ENCODE measurements at regions not wholly inside any gene's neighbourhood (a gene's known extent, or its start where the extent isn't known, plus 50 kb on each side); places are given as distances from the start of the nearest gene placed in this dataset.

DNA sequence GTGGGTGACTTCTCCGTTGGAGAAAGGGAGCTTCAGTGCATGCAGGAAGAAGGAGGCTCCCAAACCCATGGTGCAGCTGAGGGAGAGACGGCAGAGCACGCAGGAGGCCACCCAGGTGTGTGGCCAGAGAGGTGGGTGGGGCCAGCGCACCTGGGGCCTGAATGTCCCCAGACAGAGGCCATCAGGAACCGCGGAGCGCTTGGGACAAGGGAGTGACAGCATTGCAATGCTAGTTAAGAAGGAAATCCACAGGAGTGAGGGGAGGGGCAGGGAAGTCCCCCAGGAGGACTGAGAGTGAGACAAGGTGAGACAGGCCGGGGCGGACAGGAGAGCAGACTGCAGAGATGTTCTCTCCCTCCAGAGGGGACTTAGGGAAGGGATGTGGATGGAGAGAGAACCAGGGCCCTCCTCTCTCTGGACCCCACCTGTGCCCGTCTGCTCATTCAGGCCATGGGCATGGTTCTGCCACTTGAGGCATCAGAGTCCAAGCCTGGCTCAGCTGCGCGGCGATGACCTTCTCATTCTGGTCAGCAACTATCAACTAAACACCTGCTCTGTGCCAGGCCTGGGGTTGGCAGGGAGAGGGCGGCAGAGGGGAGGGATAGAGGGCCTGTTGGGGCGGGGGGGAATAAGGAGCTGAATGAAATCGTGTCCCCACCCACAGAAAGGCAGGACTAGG is 69.4 kb upstream of the COL13A1 start:
- Histone ChIP-seq H3K4me1 (ENCODE audit: control insufficient read depth, insufficient read depth, low read length) (no peaks in the 10 kb centered on the region), H3K27ac (ENCODE audit: low read length) (no peak overlapping the region), H3K9me3 (ENCODE audit: control insufficient read depth, insufficient read depth, low read depth, low read length) (no peaks in the 10 kb centered on the region), H3K4me3 (ENCODE audit: low read depth in 2 of 2, low read length in 2 of 2) (no peak overlapping the region), H3K36me3 (ENCODE audit: control insufficient read depth, insufficient read depth, low read length) (no peaks in the 10 kb centered on the region), H3K27me3 (ENCODE audit: control insufficient read depth, insufficient read depth, low read length) (no peaks in the 10 kb centered on the region)
- DNase-seq (ENCODE audit: low read depth, low spot score) (no peak), ATAC-seq (no peak)
- intact Hi-C loops (cut with micrococcal nuclease; ENCODE audit: unreplicated experiment): no loop called here
- in situ Hi-C loops (cut with HindIII; ENCODE audit: low pct_unique_long_range_greater_than_20kb, low sequenced_read_pairs): no loop called here
- ChIA-PET POLR2A (no interaction called here), CTCF (no interaction called here)
- TF ChIP-seq, protein P1, sequence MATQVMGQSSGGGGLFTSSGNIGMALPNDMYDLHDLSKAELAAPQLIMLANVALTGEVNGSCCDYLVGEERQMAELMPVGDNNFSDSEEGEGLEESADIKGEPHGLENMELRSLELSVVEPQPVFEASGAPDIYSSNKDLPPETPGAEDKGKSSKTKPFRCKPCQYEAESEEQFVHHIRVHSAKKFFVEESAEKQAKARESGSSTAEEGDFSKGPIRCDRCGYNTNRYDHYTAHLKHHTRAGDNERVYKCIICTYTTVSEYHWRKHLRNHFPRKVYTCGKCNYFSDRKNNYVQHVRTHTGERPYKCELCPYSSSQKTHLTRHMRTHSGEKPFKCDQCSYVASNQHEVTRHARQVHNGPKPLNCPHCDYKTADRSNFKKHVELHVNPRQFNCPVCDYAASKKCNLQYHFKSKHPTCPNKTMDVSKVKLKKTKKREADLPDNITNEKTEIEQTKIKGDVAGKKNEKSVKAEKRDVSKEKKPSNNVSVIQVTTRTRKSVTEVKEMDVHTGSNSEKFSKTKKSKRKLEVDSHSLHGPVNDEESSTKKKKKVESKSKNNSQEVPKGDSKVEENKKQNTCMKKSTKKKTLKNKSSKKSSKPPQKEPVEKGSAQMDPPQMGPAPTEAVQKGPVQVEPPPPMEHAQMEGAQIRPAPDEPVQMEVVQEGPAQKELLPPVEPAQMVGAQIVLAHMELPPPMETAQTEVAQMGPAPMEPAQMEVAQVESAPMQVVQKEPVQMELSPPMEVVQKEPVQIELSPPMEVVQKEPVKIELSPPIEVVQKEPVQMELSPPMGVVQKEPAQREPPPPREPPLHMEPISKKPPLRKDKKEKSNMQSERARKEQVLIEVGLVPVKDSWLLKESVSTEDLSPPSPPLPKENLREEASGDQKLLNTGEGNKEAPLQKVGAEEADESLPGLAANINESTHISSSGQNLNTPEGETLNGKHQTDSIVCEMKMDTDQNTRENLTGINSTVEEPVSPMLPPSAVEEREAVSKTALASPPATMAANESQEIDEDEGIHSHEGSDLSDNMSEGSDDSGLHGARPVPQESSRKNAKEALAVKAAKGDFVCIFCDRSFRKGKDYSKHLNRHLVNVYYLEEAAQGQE (IDR thresholded peaks at IDR 0.05; ENCODE audit: insufficient read depth in 1 of 2, low read depth in 2 of 2, low read length in 1 of 2): no peak
- TF ChIP-seq, protein P2, sequence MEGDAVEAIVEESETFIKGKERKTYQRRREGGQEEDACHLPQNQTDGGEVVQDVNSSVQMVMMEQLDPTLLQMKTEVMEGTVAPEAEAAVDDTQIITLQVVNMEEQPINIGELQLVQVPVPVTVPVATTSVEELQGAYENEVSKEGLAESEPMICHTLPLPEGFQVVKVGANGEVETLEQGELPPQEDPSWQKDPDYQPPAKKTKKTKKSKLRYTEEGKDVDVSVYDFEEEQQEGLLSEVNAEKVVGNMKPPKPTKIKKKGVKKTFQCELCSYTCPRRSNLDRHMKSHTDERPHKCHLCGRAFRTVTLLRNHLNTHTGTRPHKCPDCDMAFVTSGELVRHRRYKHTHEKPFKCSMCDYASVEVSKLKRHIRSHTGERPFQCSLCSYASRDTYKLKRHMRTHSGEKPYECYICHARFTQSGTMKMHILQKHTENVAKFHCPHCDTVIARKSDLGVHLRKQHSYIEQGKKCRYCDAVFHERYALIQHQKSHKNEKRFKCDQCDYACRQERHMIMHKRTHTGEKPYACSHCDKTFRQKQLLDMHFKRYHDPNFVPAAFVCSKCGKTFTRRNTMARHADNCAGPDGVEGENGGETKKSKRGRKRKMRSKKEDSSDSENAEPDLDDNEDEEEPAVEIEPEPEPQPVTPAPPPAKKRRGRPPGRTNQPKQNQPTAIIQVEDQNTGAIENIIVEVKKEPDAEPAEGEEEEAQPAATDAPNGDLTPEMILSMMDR (IDR thresholded peaks at IDR 0.05): no peak
- TF ChIP-seq POLR2AphosphoS5 (IDR thresholded peaks at IDR 0.05; ENCODE audit: low read depth, low read length): no peak
- no peak for TF ChIP-seq SIN3A (IDR thresholded peaks at IDR 0.05; ENCODE audit: borderline replicate concordance, insufficient read depth, low read depth, low read length)
- TF ChIP-seq TCF7L2 (IDR thresholded peaks at IDR 0.05; ENCODE audit: low read depth, low read length): no peak
- no TSS peak for BruUV-seq (replicated peaks)

DNA sequence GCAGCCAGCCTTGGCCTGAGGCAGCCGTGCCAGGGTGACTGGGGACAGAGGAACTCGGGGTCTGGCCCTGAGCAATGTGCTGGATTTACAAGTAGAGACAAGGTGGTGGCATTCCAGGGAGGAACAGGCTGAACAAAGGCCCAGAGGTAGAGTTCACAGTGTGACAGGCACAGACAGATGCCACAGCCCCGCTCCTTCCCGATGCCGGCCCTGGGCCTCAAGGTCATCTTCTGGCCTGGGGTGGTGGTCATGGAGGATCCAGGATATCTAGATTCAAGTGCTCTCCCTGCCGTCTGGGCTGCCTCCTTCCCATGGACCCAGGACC is 68.9 kb upstream of the COL13A1 start:
- no peak for DNase-seq (ENCODE audit: low read depth, low spot score)
- Histone ChIP-seq H3K27ac (ENCODE audit: low read length) (no peak overlapping the region), H3K27me3 (ENCODE audit: control insufficient read depth, insufficient read depth, low read length) (no peaks in the 10 kb centered on the region), H3K36me3 (ENCODE audit: control insufficient read depth, insufficient read depth, low read length) (no peaks in the 10 kb centered on the region), H3K9me3 (ENCODE audit: control insufficient read depth, insufficient read depth, low read depth, low read length) (no peaks in the 10 kb centered on the region), H3K4me3 (ENCODE audit: low read depth in 2 of 2, low read length in 2 of 2) (no peak overlapping the region), H3K4me1 (ENCODE audit: control insufficient read depth, insufficient read depth, low read length) (no peaks in the 10 kb centered on the region)
- TF ChIP-seq, protein P1 (IDR thresholded peaks at IDR 0.05; ENCODE audit: insufficient read depth in 1 of 2, low read depth in 2 of 2, low read length in 1 of 2): no peak
- TF ChIP-seq POLR2AphosphoS5 (IDR thresholded peaks at IDR 0.05; ENCODE audit: low read depth, low read length): no peak
- no peak for TF ChIP-seq SIN3A (IDR thresholded peaks at IDR 0.05; ENCODE audit: borderline replicate concordance, insufficient read depth, low read depth, low read length)
- TF ChIP-seq TCF7L2 (IDR thresholded peaks at IDR 0.05; ENCODE audit: low read depth, low read length): no peak
- TF ChIP-seq, protein P2 (IDR thresholded peaks at IDR 0.05): no peak
- intact Hi-C loops (cut with micrococcal nuclease; ENCODE audit: unreplicated experiment) (no loop called here), in situ Hi-C loops (cut with HindIII; ENCODE audit: low pct_unique_long_range_greater_than_20kb, low sequenced_read_pairs) (no loop called here)
- ATAC-seq: no peak
- BruUV-seq (replicated peaks): no TSS peak
- CTCF ChIA-PET: no interaction called here
- POLR2A ChIA-PET: no interaction called here

All from Panc1 (cell line).